ENCODE measurements at regions not wholly inside any gene's neighbourhood (a gene's known extent, or its start where the extent isn't known, plus 50 kb on each side); places are given as distances from the start of the nearest gene placed in this dataset.
"Not testable (repeated sequence)": the region's sequence is repeated elsewhere in the genome, so short reads cannot be mapped to it uniquely, and the experiment has no call there.

- DNase-seq (ENCODE audit: low read depth, low spot score); H3K9me3 ChIP-seq (ENCODE audit: control insufficient read depth, insufficient read depth, low read length); H3K27ac ChIP-seq (ENCODE audit: low read depth, low read length); CTCF ChIA-PET; POLR2A ChIA-PET; H3K4me3 ChIP-seq (ENCODE audit: low read depth, low read length); H3K27me3 ChIP-seq (ENCODE audit: control insufficient read depth, insufficient read depth, low read length): not testable (repeated sequence)
These were observed 160.3 kb downstream of the GOLGA6L4 start for GRCh38 chr15:84395881-84396280.

GRCh38 chr15:84397066-84397465 is 161.5 kb downstream of the GOLGA6L4 start:
- POLR2A ChIA-PET; H3K27ac ChIP-seq (ENCODE audit: low read depth, low read length); CTCF ChIA-PET; H3K4me3 ChIP-seq (ENCODE audit: low read depth, low read length); H3K27me3 ChIP-seq (ENCODE audit: control insufficient read depth, insufficient read depth, low read length); H3K9me3 ChIP-seq (ENCODE audit: control insufficient read depth, insufficient read depth, low read length); DNase-seq (ENCODE audit: low read depth, low spot score): not testable (repeated sequence)

GRCh38 chr15:84398087-84398486 is 162.5 kb downstream of the GOLGA6L4 start:
- CTCF ChIA-PET; H3K9me3 ChIP-seq (ENCODE audit: control insufficient read depth, insufficient read depth, low read length); H3K27me3 ChIP-seq (ENCODE audit: control insufficient read depth, insufficient read depth, low read length); POLR2A ChIA-PET; H3K4me3 ChIP-seq (ENCODE audit: low read depth, low read length); DNase-seq (ENCODE audit: low read depth, low spot score); H3K27ac ChIP-seq (ENCODE audit: low read depth, low read length): not testable (repeated sequence)

DNA sequence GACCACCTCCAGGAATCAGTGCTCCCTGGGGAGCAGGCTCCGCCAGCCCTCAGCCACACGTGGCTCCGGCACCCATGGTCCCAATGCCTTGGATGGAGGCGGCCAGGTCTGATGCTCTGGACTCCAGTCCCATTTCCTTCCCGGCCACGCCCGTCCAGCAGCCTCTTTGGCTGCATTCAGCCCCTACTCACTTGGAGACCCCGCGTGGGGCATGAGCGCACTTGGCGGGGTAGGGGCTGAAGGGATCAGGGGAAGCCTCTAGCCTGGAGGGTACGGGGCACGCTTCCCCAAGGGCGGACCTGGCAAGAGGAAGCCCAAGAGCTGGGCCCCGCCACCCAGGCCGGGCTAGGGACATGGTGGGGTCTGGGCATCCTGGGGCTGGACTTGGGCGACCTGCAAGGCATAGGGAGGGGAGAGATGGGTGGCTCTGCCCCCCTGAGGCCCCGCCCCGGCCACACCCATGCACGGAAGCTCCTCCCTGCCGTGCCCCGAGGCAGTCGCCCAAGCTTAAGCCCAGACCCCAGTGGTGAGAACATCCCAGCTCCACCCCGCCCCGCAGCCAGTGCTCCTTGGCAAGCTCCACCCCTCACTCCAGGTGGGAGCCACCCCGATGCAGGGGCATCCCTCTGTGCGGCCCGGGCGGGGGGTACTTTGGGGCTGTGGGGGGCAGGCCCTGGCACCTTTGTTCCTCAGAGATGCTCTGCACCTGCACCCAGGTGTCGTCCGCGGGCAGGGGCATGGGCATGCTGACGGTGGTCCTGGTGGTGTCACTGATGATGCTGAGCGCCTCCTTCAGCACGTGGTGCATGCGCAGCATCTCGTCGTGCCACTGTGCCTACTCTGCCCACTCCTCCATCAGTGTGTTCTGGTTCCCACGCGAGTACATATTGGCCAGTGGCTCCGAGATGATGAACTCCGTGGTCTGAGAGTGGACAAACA is 163.5 kb downstream of the GOLGA6L4 start:
- ChIA-PET POLR2A (no interaction called here), CTCF (no interaction called here)
- Histone ChIP-seq H3K27ac (ENCODE audit: low read depth, low read length) (no peak overlapping the region), H3K27me3 (ENCODE audit: control insufficient read depth, insufficient read depth, low read length) (no peaks in the 10 kb centered on the region), H3K9me3 (ENCODE audit: control insufficient read depth, insufficient read depth, low read length) (peaks cover 8% of the 10 kb centered on the region; the same call in 1 of the 2 replicates), H3K4me3 (ENCODE audit: low read depth, low read length) (no peak overlapping the region)
- no peak for TF ChIP-seq CTCF (IDR thresholded peaks at IDR 0.05; ENCODE audit: low read depth, low read length)
- DNase-seq (ENCODE audit: low read depth, low spot score) = no peak

- H3K9me3 ChIP-seq (ENCODE audit: control insufficient read depth, insufficient read depth, low read length) = peaks cover 8% of the 10 kb centered on the region; the same call in 1 of the 2 replicates
- no peak overlapping the region for H3K4me3 ChIP-seq (ENCODE audit: low read depth, low read length)
- DNase-seq (ENCODE audit: low read depth, low spot score) = no peak
- TF ChIP-seq CTCF (IDR thresholded peaks at IDR 0.05; ENCODE audit: low read depth, low read length) = no peak
- H3K27ac ChIP-seq (ENCODE audit: low read depth, low read length) = no peak overlapping the region
- ChIA-PET POLR2A (no interaction called here), CTCF (no interaction called here)
- H3K27me3 ChIP-seq (ENCODE audit: control insufficient read depth, insufficient read depth, low read length) = no peaks in the 10 kb centered on the region
These were observed 164.6 kb downstream of the GOLGA6L4 start for GRCh38 chr15:84400017-84400740.

- POLR2A ChIA-PET = no interaction called here
- peaks cover 8% of the 10 kb centered on the region; the same call in 1 of the 2 replicates for H3K9me3 ChIP-seq (ENCODE audit: control insufficient read depth, insufficient read depth, low read length)
- CTCF ChIA-PET = no interaction called here
- TF ChIP-seq CTCF (IDR thresholded peaks at IDR 0.05; ENCODE audit: low read depth, low read length) = no peak
- H3K27ac ChIP-seq (ENCODE audit: low read depth, low read length) = no peak overlapping the region
- DNase-seq (ENCODE audit: low read depth, low spot score) = no peak
- H3K4me3 ChIP-seq (ENCODE audit: low read depth, low read length) = no peak overlapping the region
- no peaks in the 10 kb centered on the region for H3K27me3 ChIP-seq (ENCODE audit: control insufficient read depth, insufficient read depth, low read length)
These were observed 165.2 kb downstream of the GOLGA6L4 start for GRCh38 chr15:84400820-84401219.

- DNase-seq (ENCODE audit: low read depth, low spot score); H3K27me3 ChIP-seq (ENCODE audit: control insufficient read depth, insufficient read depth, low read length); H3K4me3 ChIP-seq (ENCODE audit: low read depth, low read length); H3K9me3 ChIP-seq (ENCODE audit: control insufficient read depth, insufficient read depth, low read length); POLR2A ChIA-PET; H3K27ac ChIP-seq (ENCODE audit: low read depth, low read length); CTCF ChIA-PET: not testable (repeated sequence)
These were observed 165.9 kb downstream of the GOLGA6L4 start for GRCh38 chr15:84401461-84401860.

DNA sequence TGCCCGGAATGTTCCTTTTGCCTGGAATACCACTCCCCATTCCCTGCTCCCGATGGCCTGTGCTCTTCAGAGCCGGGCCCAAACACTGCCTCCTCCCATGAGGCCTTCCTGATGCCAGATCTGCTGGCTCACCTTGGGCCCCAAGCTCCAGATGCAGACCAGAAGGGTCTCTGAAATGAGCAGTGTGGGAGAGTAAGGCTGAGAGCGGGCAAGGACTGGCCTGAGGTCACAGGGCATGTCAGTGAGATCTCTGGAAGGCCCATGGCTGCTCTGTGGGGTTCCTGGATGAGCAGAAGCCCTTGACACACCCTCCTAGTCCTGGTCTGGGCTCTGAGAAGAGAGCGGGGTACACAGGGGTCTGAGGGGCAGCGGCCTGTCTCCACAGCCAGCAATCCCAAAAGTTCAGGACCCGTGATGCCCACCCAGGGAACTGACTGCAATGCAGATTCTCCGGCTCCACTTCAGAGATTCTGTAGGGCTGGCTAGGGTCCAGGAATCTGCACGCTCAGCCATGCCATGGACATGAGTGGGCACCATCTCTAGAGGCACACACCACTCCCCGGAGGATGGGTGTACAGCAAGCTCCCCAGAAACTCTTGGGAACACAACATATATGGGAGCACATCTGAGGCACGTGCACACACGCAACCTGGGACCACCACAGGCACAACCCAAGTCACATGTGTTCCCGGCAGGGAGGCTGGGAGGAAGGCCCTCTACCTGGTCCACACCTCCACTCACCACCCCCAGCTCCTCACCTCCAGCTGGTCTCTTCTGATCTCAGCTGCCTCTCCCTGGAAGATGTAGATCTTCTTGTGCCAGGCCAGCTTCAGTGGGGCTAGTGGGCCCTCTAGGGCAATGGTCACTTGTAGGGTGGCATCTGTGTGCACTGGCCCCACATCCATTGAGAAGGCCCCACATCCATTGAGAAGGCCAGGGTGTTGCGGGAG is 166.6 kb downstream of the GOLGA6L4 start:
- DNase-seq (ENCODE audit: low read depth, low spot score); CTCF ChIA-PET; H3K27me3 ChIP-seq (ENCODE audit: control insufficient read depth, insufficient read depth, low read length); POLR2A ChIA-PET; H3K4me3 ChIP-seq (ENCODE audit: low read depth, low read length); H3K9me3 ChIP-seq (ENCODE audit: control insufficient read depth, insufficient read depth, low read length); H3K27ac ChIP-seq (ENCODE audit: low read depth, low read length): not testable (repeated sequence)

Data from AG04450 (cell line).